ENCODE measurements at regions not wholly inside any gene's neighbourhood (a gene's known extent, or its start where the extent isn't known, plus 50 kb on each side); places are given as distances from the start of the nearest gene placed in this dataset.

GRCh38 chr12:74983917-74984316 lies 225.7 kb downstream of the KCNC2 start:
- no peak for TF ChIP-seq POLR2AphosphoS5 (IDR thresholded peaks at IDR 0.05)
- no peak for TF ChIP-seq CTCF (IDR thresholded peaks at IDR 0.05)
- TF ChIP-seq POLR2A (IDR thresholded peaks at IDR 0.05): no peak
- TF ChIP-seq EP300 (IDR thresholded peaks at IDR 0.05): no peak
- Histone ChIP-seq H3K27me3 (no peaks in the 10 kb centered on the region), H3K36me3 (no peaks in the 10 kb centered on the region), H3K9me3 (no peaks in the 10 kb centered on the region), H3K4me1 (no peaks in the 10 kb centered on the region), H3K4me3 (no peak overlapping the region), H3K27ac (no peak overlapping the region)
- intact Hi-C loops (cut with DNase I): no loop called here
- DNase-seq: no peak
- 8 to 69% methylated on average over 3 of the region's 3 CpGs for WGBS, 2 donors

GRCh38 chr12:74984631-74985030 lies 225.0 kb downstream of the KCNC2 start:
- TF ChIP-seq POLR2AphosphoS5 (IDR thresholded peaks at IDR 0.05): no peak
- TF ChIP-seq POLR2A (IDR thresholded peaks at IDR 0.05): no peak
- TF ChIP-seq EP300 (IDR thresholded peaks at IDR 0.05): no peak
- no peak for DNase-seq
- 32 to 65% methylated on average over 4 of the region's 4 CpGs for WGBS, 2 donors
- no peaks in the 10 kb centered on the region for H3K36me3 ChIP-seq
- no peaks in the 10 kb centered on the region for H3K27me3 ChIP-seq
- no peak overlapping the region for H3K4me3 ChIP-seq
- no peak overlapping the region for H3K27ac ChIP-seq
- no peaks in the 10 kb centered on the region for H3K9me3 ChIP-seq
- intact Hi-C loops (cut with DNase I): no loop called here
- no peaks in the 10 kb centered on the region for H3K4me1 ChIP-seq

GRCh38 chr12:74985293-74985985 lies 224.2 kb downstream of the KCNC2 start:
- Histone ChIP-seq H3K27ac (no peak overlapping the region), H3K9me3 (no peaks in the 10 kb centered on the region), H3K4me3 (no peak overlapping the region), H3K27me3 (no peaks in the 10 kb centered on the region), H3K4me1 (no peaks in the 10 kb centered on the region), H3K36me3 (no peaks in the 10 kb centered on the region)
- no peak for TF ChIP-seq EP300 (IDR thresholded peaks at IDR 0.05)
- no peak for TF ChIP-seq POLR2AphosphoS5 (IDR thresholded peaks at IDR 0.05)
- TF ChIP-seq POLR2A (IDR thresholded peaks at IDR 0.05): no peak
- TF ChIP-seq CTCF (IDR thresholded peaks at IDR 0.05): no peak
- 88 to 90% methylated on average over 11 of the region's 11 CpGs for WGBS, 2 donors
- intact Hi-C loops (cut with DNase I): no loop called here
- DNase-seq: peak; percentile 44

DNA sequence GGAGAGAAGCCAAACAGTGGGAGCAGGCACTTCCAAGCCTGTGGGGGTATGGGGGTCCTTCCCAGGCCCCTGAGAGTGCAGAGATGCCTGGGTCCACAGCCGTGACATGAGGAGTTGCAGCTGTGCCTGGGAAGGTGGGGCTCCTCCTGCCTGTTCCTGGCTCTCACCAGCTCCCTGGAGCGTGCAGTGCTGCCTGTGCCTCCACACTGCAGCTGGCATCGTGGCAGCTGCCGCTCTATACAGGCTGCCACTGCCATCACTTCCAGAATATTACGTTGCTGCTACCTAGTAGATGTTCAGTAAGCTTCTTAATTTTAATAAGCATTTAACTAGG lies 223.7 kb downstream of the KCNC2 start:
- no peaks in the 10 kb centered on the region for H3K36me3 ChIP-seq
- WGBS, 2 donors: 88 to 92% methylated on average over 5 of the region's 5 CpGs
- no peak for TF ChIP-seq POLR2A (IDR thresholded peaks at IDR 0.05)
- TF ChIP-seq CTCF (IDR thresholded peaks at IDR 0.05): no peak
- no peak for TF ChIP-seq POLR2AphosphoS5 (IDR thresholded peaks at IDR 0.05)
- no peak for TF ChIP-seq EP300 (IDR thresholded peaks at IDR 0.05)
- H3K27ac ChIP-seq: no peak overlapping the region
- H3K27me3 ChIP-seq: no peaks in the 10 kb centered on the region
- H3K9me3 ChIP-seq: no peaks in the 10 kb centered on the region
- H3K4me3 ChIP-seq: no peak overlapping the region
- intact Hi-C loops (cut with DNase I): no loop called here
- DNase-seq: peak; percentile 46
- no peaks in the 10 kb centered on the region for H3K4me1 ChIP-seq

- TF ChIP-seq CTCF (IDR thresholded peaks at IDR 0.05) (no peak), EP300 (IDR thresholded peaks at IDR 0.05) (no peak), POLR2A (IDR thresholded peaks at IDR 0.05) (no peak), POLR2AphosphoS5 (IDR thresholded peaks at IDR 0.05) (no peak)
- no peak overlapping the region for H3K27ac ChIP-seq
- no peaks in the 10 kb centered on the region for H3K9me3 ChIP-seq
- no peak for DNase-seq
- no peak overlapping the region for H3K4me3 ChIP-seq
- H3K4me1 ChIP-seq: no peaks in the 10 kb centered on the region
- intact Hi-C loops (cut with DNase I): no loop called here
- no peaks in the 10 kb centered on the region for H3K27me3 ChIP-seq
- H3K36me3 ChIP-seq: no peaks in the 10 kb centered on the region
Observed at GRCh38 chr12:74988156-74988555, 221.5 kb downstream of the KCNC2 start.

Small RNA genes in the stretch of these regions (small RNA-seq; reads per million reads assigned to genes)
- gene AC123904.2: 0 reads per million in 3 donors

Data from sigmoid colon (tissue), 6 donors.